GM19238 (cell line): ENCODE measurements at regions not wholly inside any gene's neighbourhood (a gene's known extent, or its start where the extent isn't known, plus 50 kb on each side); places are given as distances from the start of the nearest gene placed in this dataset.

Experiments
- DNase-seq: peaks from one replicate; pipeline ENCODE4 v3.0.0; 2011; ENCODE audit warnings: low spot score; ENCODE audit not compliant: insufficient read length

- no peak for DNase-seq
These were observed 77.0 kb upstream of the CXADR start for GRCh38 chr21:17435565-17436543.

DNA sequence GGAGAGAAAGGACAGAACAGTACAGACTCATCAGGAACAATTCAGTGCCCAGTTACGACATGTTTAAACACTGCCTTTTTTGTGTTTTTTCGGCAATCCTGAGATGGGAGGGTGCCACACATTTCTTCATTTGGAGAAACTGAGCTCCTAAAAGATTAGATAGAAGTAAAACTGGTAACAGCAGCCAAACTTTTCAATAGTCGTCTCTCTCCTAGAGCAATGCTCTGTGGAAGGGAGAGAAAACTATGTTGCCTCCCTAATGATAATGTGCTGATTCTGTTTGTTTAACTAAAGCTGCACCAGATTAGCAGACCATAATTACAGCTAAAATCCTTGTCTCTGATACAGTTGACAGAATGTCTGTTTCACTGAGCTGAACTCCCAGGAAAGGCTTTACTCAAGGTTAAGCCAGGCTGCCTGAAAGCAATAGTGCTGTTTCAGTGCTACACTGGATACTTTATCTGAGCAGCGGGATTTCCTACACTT, 76.2 kb upstream of the CXADR start:
- DNase-seq = no peak

DNA sequence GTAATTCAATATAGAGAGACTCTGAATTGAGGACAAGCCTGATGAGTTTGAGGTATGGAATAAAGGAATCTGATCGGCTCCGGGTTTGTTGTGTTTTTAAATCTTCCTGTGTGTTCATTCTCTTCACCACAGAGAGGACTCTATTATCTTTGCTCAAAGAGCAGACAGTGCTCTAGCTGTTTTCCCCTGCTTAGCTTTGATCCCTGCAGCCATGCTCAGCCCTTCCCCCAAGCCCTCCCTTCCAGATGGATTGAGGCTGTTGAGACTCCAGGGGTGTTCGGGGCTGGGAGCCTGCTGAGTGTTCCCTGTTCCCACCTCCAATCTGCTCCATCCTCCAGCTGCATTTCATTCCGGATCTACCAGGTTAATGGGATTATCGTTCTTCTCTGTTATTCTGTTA, 74.2 kb upstream of the CXADR start:
- DNase-seq = no peak

- DNase-seq = no peak
These were observed 71.9 kb upstream of the CXADR start for GRCh38 chr21:17440969-17441368.

DNA sequence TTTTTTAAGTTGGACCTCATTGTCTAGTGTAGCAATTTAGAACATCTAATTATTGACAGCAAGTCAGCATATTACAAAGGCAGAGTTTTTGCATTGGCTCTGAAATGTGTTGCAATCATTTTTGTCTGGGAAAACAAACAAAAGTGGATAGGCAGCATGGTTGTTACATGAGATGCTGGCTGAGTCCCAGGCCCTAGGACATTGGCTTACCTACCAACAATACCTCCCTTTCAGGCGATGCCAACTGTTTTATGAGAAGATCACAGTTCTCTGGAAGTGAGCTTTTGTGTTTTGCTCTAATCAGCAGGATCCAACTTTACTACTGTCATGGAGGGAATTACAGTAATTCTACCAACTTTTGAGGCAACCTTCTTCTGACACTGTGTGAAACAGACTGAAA, 71.5 kb upstream of the CXADR start:
- no peak for DNase-seq

- DNase-seq = no peak
These were observed 70.7 kb upstream of the CXADR start for GRCh38 chr21:17442165-17442564.

- DNase-seq = no peak
These were observed 68.0 kb upstream of the CXADR start for GRCh38 chr21:17444828-17445227.

GRCh38 chr21:17446737-17447136, 66.1 kb upstream of the CXADR start:
- no peak for DNase-seq

DNA sequence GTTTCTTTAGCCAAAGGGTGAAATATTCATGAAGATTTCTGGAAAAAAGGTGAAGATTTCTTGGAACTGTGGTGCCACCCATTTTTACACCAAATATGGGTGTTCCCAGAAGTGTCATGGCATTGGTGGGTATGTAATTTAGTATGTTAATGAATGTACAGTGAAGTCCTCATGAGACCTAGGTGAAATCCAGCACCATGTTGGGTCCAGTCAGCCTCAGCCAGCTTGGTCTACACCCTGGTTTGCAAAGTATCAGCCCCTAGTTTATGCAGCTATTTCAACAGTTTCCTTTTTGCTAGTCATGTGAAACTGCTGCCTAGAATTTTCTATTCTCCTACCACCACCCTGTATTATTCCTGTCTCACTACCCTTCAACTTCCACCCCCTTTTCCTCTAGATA, 63.1 kb upstream of the CXADR start:
- DNase-seq = no peak

DNA sequence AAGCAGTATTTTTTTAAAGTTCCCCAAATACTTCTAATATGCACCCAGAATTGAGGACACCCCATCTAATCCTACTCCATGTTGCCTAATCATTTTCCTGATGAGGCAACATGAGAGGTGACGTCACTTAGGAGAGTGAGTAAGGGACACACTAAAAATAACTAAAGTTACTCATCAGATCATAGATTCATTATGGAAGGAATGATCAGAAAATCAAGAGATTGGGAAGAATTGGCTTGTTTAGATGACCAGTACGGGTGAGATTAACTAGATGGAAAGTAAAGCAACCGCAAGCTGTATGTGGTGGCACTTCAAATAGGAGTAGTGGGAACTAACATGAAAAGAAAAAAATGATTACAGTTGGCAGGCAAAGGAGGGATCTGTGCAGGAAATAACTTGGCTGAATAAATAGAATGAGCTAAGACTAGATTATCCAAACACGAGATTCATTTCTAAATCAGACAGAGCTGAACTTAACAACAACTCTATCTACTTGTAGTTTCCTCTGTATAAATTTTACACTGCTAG, 61.4 kb upstream of the CXADR start:
- DNase-seq = no peak

DNA sequence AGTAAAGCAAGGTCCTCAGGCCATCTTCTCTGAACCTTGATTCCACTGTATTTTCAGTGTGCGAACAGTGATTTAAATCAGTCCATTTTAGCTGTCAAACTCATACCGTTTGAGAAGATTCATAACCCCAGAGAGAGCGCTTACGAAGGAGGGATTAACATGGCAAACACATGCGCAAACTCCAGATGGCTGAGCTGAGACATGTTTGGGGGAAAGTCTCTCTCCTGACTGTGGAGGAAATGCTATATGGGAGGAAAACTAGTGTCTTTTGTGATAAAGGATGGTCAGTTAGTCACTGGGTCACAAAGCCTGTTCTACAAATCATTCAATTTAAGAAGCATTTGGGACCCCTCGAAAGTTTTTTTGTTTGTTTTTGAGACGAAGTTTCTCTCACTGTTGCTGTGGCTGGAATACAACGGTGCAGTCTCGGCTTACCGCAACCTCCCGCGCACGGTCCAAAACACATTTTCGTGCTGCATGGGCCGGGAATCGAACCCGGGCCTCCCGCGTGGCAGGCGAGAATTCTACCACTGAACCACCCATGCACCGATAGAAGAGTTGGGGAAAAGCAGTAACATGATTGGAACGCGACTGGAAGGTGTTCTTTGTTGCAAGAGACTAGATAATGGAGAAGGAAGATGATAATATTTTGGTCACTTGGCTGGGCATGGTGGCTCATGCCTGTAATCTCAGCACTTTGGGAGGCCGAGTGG, 58.4 kb upstream of the CXADR start:
- no peak for DNase-seq

- DNase-seq = no peak
These were observed 57.9 kb upstream of the CXADR start for GRCh38 chr21:17455028-17455353.

- DNase-seq = no peak
These were observed 57.4 kb upstream of the CXADR start for GRCh38 chr21:17455451-17455850.

DNA sequence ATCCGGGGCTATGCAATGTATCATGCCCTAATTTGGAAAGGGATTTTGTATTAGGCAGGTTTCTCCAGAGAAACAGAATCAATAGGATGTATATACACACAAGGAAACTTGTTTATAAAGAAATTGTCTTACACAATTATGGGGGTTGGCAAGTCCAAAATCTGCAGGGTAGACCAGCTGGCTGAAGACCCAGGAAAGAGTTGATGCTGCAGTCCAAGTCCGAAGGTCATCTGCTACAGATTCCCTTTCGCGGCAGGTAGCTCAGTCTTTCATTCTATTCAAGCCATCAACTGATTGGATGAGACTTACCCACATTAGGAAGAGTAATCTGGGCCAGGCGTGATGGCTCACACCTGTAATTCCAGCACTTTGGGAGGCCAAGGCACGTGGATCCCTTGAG, 54.6 kb upstream of the CXADR start:
- DNase-seq = no peak

DNA sequence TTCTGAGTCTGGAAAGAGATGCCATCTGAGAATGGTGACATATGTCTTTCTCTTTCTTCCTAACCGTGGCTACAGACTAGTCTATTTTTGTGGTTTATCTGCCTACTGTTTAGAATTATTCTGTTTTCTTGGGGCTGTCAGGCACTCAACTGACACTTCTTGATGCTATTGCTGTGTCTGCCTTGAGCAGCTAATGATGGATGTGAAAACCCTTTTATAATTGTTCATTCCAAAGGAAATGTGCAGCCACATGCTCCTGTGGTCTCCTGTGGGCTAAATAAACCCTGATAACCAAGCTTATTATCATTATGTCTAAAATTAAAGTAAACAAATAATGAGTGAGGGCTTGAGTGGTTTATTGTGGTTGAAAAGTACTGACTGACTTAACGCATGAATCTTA, 52.7 kb upstream of the CXADR start:
- DNase-seq = no peak

- no peak for DNase-seq
These were observed 51.8 kb upstream of the CXADR start for GRCh38 chr21:17461014-17461413.

- DNase-seq = no peak
These were observed 51.3 kb upstream of the CXADR start for GRCh38 chr21:17461582-17461981.

GRCh38 chr21:17462276-17462981, 50.4 kb upstream of the CXADR start:
- no peak for DNase-seq
